Body of pancreas (tissue), 4 donors: ENCODE measurements at regions not wholly inside any gene's neighbourhood (a gene's known extent, or its start where the extent isn't known, plus 50 kb on each side); places are given as distances from the start of the nearest gene placed in this dataset.

Experiments used
- POLR2A ChIP-seq, 3 donors: fragments of 450-650 bp; IDR thresholded peaks; one replicate each; pipeline ENCODE4 v1.6.1; 2016; ENCODE audit warnings: antibody characterized with exemption in 3 of 3, mild to moderate bottlenecking in 2 of 3
- TF ChIP-seq, protein P1 (sequence below), 7 experiments: fragments of 450-650 bp in 4 of 7; fragments of 200-600 bp in 3 of 7; sonication (generic) in 3 of 7; IDR thresholded peaks; one replicate each; pipeline ENCODE4 v1.5.1; 2016 to 2019; ENCODE audit warnings: antibody characterized with exemption in 7 of 7

DNA sequence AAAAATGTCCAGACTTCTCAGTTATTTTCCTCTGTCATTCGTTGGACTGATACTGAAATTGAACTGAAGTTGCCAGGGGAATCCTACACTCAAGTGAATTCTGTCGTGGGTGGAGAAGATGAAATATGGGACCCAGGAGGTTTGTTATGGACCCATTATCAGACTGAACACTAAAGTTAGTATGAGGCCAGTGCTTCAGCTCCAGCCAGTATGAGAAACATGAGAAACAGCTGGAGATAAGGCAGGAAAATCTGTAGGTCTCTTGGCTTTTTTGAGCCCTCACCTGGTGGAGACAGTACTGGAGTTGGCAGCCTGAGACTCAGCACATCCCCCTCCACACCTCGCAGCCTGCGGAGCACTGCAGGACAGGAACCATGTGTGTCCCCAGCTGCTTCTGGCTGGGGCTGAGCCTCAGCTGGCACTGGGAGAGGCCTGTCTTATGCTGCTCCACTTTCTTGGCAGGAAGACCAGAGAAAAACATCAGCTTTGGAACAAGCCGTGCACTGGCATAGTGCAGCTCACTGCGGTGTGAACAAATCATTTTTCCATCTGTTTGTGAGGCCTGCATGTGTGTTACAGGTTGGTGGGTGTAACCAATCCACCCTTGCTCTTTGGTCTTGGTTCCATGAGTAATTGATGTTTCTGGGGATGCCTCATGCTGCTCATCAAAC lies 641.0 kb downstream of the FGF9 start:
- TF ChIP-seq, protein P1, sequence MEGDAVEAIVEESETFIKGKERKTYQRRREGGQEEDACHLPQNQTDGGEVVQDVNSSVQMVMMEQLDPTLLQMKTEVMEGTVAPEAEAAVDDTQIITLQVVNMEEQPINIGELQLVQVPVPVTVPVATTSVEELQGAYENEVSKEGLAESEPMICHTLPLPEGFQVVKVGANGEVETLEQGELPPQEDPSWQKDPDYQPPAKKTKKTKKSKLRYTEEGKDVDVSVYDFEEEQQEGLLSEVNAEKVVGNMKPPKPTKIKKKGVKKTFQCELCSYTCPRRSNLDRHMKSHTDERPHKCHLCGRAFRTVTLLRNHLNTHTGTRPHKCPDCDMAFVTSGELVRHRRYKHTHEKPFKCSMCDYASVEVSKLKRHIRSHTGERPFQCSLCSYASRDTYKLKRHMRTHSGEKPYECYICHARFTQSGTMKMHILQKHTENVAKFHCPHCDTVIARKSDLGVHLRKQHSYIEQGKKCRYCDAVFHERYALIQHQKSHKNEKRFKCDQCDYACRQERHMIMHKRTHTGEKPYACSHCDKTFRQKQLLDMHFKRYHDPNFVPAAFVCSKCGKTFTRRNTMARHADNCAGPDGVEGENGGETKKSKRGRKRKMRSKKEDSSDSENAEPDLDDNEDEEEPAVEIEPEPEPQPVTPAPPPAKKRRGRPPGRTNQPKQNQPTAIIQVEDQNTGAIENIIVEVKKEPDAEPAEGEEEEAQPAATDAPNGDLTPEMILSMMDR (IDR thresholded peaks at IDR 0.05), result no peak
- no peak for TF ChIP-seq POLR2A (IDR thresholded peaks at IDR 0.05)
